IMR-90 (cell line): ENCODE measurements at regions not wholly inside any gene's neighbourhood (a gene's known extent, or its start where the extent isn't known, plus 50 kb on each side); places are given as distances from the start of the nearest gene placed in this dataset.

Source experiments
- ATAC-seq: fragments of 200-7000 bp; cut with Tn5 transposase; 2 replicates; pipeline ENCODE4 v1.9.1; 2020; ENCODE audit warnings: low read depth, mild to moderate bottlenecking, moderate library complexity
- BruUV-seq: library from RNA; stranded (reverse); fragments of 400-500 nt; replicated peaks from 2 replicates; lab custom pipeline; 2021; lab: Mats Ljungman, UMichigan
- CTCF ChIA-PET: fragments of 300-600 bp; formaldehyde crosslinking; extraction: SDS; loops from one replicate; lab custom pipeline; 2021; ENCODE audit warnings: antibody characterized with exemption; lab: Yijun Ruan, JAX
- POLR2A ChIA-PET: fragments of 300-600 bp; sonication (Branson Sonifier 250); formaldehyde crosslinking; loops from one replicate; lab custom pipeline; 2022; ENCODE audit warnings: antibody characterized with exemption; ENCODE audit not compliant: unreplicated experiment; lab: Charles Lee
- DNase-seq: peaks from one replicate; pipeline ENCODE4 v3.0.0; 2013
- H2AFZ ChIP-seq: replicated peaks from 2 replicates; pipeline ENCODE3; 2013; ENCODE audit warnings: low read length, mild to moderate bottlenecking; ENCODE audit not compliant: poor library complexity
- H2AK5ac ChIP-seq: 2 replicates; pipeline ENCODE4 v1.6.1; 2013; ENCODE audit warnings: low read depth, low read length, inconsistent platforms
- H2AK9ac ChIP-seq: replicated peaks from 2 replicates; pipeline ENCODE3; 2013; ENCODE audit warnings: mild to moderate bottlenecking, low read depth, low read length, moderate library complexity; ENCODE audit not compliant: poor library complexity
- H2BK120ac ChIP-seq: 2 replicates; pipeline ENCODE4 v1.6.1; 2013; ENCODE audit warnings: low read depth, low read length, inconsistent platforms
- H2BK15ac ChIP-seq: 3 replicates; pipeline ENCODE4 v1.6.1; 2013; ENCODE audit warnings: low read depth, low read length, inconsistent platforms
- H2BK20ac ChIP-seq: 2 replicates; pipeline ENCODE4 v1.6.1; 2013; ENCODE audit warnings: low read depth, mild to moderate bottlenecking, inconsistent platforms, low read length, moderate library complexity
- H2BK5ac ChIP-seq: 2 replicates; pipeline ENCODE4 v1.6.1; 2013; ENCODE audit warnings: mild to moderate bottlenecking, low read depth, low read length, inconsistent platforms; ENCODE audit not compliant: poor library complexity, severe bottlenecking
- H3K14ac ChIP-seq: replicated peaks from 2 replicates; pipeline ENCODE4 v1.6.1; 2013; ENCODE audit warnings: low read depth, low read length, inconsistent platforms
- H3K18ac ChIP-seq: 2 replicates; pipeline ENCODE4 v1.6.1; 2013; ENCODE audit warnings: low read depth, low read length, control low read depth
- H3K23ac ChIP-seq: 2 replicates; pipeline ENCODE4 v1.6.1; 2013; ENCODE audit warnings: low read depth, low read length, inconsistent platforms
- H3K27ac ChIP-seq: 2 replicates; pipeline ENCODE4 v1.5.1; 2013; ENCODE audit warnings: mild to moderate bottlenecking, control low read depth, low read length; ENCODE audit not compliant: insufficient read depth
- H3K27me3 ChIP-seq: 2 replicates; pipeline ENCODE4 v1.6.1; 2013; ENCODE audit warnings: low read length; ENCODE audit not compliant: control insufficient read depth, insufficient read depth
- H3K36me3 ChIP-seq: 2 replicates; pipeline ENCODE4 v1.6.1; 2013; ENCODE audit warnings: low read length, mixed read lengths; ENCODE audit not compliant: control insufficient read depth, insufficient read depth
- H3K4ac ChIP-seq: 2 replicates; pipeline ENCODE4 v1.6.1; 2013; ENCODE audit warnings: low read depth, low read length, inconsistent platforms
- H3K4me1 ChIP-seq: 2 replicates; pipeline ENCODE4 v1.6.1; 2013; ENCODE audit warnings: low read length, mixed read lengths; ENCODE audit not compliant: control insufficient read depth, insufficient read depth
- H3K4me2 ChIP-seq: 2 replicates; pipeline ENCODE4 v1.6.1; 2013; ENCODE audit warnings: low read depth, mild to moderate bottlenecking, control low read depth, low read length, moderate library complexity
- H3K4me3 ChIP-seq: 2 replicates; pipeline ENCODE4 v1.5.1; 2013; ENCODE audit warnings: low read depth, mild to moderate bottlenecking, control low read depth, low read length, moderate library complexity; ENCODE audit not compliant: insufficient read depth
- H3K56ac ChIP-seq: 2 replicates; pipeline ENCODE4 v1.6.1; 2013; ENCODE audit warnings: low read length, inconsistent platforms; ENCODE audit not compliant: insufficient read depth; ENCODE audit errors: extremely low read depth
- H3K79me1 ChIP-seq, 2 experiments: 2 replicates each; pipeline ENCODE4 v1.6.1; 2013; ENCODE audit warnings: low read length in 2 of 2, inconsistent platforms in 1 of 2, low read depth in 1 of 2
- H3K9ac ChIP-seq: 2 replicates; pipeline ENCODE4 v1.6.1; 2013; ENCODE audit warnings: low read depth, low read length, control low read depth
- H3K9me1 ChIP-seq: 2 replicates; pipeline ENCODE4 v1.6.1; 2013; ENCODE audit warnings: low read length, inconsistent platforms; ENCODE audit not compliant: insufficient read depth
- H3K9me3 ChIP-seq: 2 replicates; pipeline ENCODE4 v1.6.1; 2013; ENCODE audit warnings: low read length; ENCODE audit not compliant: control insufficient read depth, insufficient read depth
- H4K20me1 ChIP-seq: 2 replicates; pipeline ENCODE4 v1.6.1; 2013; ENCODE audit warnings: low read length, inconsistent platforms; ENCODE audit not compliant: insufficient read depth
- H4K5ac ChIP-seq: 2 replicates; pipeline ENCODE4 v1.6.1; 2013; ENCODE audit warnings: mild to moderate bottlenecking, low read depth, low read length, control low read depth
- H4K8ac ChIP-seq, 2 experiments: 2 replicates each; pipeline ENCODE4 v1.6.1; 2013; ENCODE audit warnings: low read depth in 2 of 2, low read length in 2 of 2, control low read depth in 1 of 2, inconsistent platforms in 1 of 2
- H4K91ac ChIP-seq: 2 replicates; pipeline ENCODE4 v1.6.1; 2013; ENCODE audit warnings: low read depth, low read length, inconsistent platforms; ENCODE audit not compliant: insufficient read depth
- BHLHE40 ChIP-seq: fragments of 150-350 bp; IDR thresholded peaks from 2 replicates; pipeline ENCODE4 v1.6.1; 2016; ENCODE audit warnings: mild to moderate bottlenecking, low read depth, low read length
- CEBPB ChIP-seq: IDR thresholded peaks from 2 replicates; pipeline ENCODE4 v1.6.1; 2012; ENCODE audit warnings: low read depth, low read length, improper control_type of control experiment
- CHD1 ChIP-seq: IDR thresholded peaks from 2 replicates; pipeline ENCODE4 v1.6.1; 2012; ENCODE audit warnings: low read depth, low read length, improper control_type of control experiment
- CTCF ChIP-seq: conservative IDR thresholded peaks from 2 replicates; pipeline ENCODE4 v1.5.1; 2012; ENCODE audit warnings: mild to moderate bottlenecking, low read depth, low read length, improper control_type of control experiment
- FOS ChIP-seq: fragments of 150-350 bp; IDR thresholded peaks from 2 replicates; pipeline ENCODE4 v1.6.1; 2016; ENCODE audit warnings: low read depth, low read length
- MAFK ChIP-seq: IDR thresholded peaks from 2 replicates; pipeline ENCODE4 v1.6.1; 2012; ENCODE audit warnings: low read depth, low read length, improper control_type of control experiment
- MAZ ChIP-seq: IDR thresholded peaks from 2 replicates; pipeline ENCODE4 v1.6.1; 2012; ENCODE audit warnings: low read depth, mild to moderate bottlenecking, low read length, improper control_type of control experiment, moderate library complexity, borderline replicate concordance
- MXI1 ChIP-seq: IDR thresholded peaks from 2 replicates; pipeline ENCODE4 v1.6.1; 2012; ENCODE audit warnings: low read depth, mild to moderate bottlenecking, low read length, moderate library complexity, borderline replicate concordance
- NFE2L2 ChIP-seq: fragments of 150-350 bp; IDR thresholded peaks from 2 replicates; pipeline ENCODE4 v1.6.1; 2016; ENCODE audit warnings: low read depth, mild to moderate bottlenecking, low read length
- POLR2A ChIP-seq: IDR thresholded peaks from 2 replicates; pipeline ENCODE4 v1.6.1; 2012; ENCODE audit warnings: mild to moderate bottlenecking, low read depth, low read length
- RAD21 ChIP-seq: IDR thresholded peaks from 2 replicates; pipeline ENCODE4 v1.6.1; 2012; ENCODE audit warnings: low read length, improper control_type of control experiment
- RCOR1 ChIP-seq: IDR thresholded peaks from 2 replicates; pipeline ENCODE4 v1.6.1; 2012; ENCODE audit warnings: mild to moderate bottlenecking, low read length, improper control_type of control experiment; ENCODE audit not compliant: insufficient replicate concordance
- RFX5 ChIP-seq: IDR thresholded peaks from 2 replicates; pipeline ENCODE4 v1.8.0; 2012; ENCODE audit warnings: low read depth, mild to moderate bottlenecking, low read length, moderate library complexity
- SMC3 ChIP-seq: fragments of 150-350 bp; IDR thresholded peaks from 2 replicates; pipeline ENCODE4 v1.6.1; 2016; ENCODE audit warnings: low read depth, mild to moderate bottlenecking, antibody characterized with exemption, low read length, moderate library complexity
- WGBS, 2 experiments: methylation state at CpG; one replicate each; pipeline versions ENCODE4 v1.1.5 to v1.1.7; 2013; ENCODE audit warnings: missing lambda C conversion rate in 2 of 2; ENCODE audit not compliant: insufficient read length in 1 of 2; ENCODE audit errors: extremely low coverage in 2 of 2; 5-methylcytosine and 5-hydroxymethylcytosine counted together
- dilution Hi-C: fragments of 300-500 bp; cut with HindIII; formaldehyde crosslinking; loops from one replicate; pipeline ENCODE4 v1.14.3; 2018; ENCODE audit warnings: low sequenced_read_pairs; ENCODE audit not compliant: unreplicated experiment
- in situ Hi-C: fragments of 300-500 bp; cut with MboI; formaldehyde crosslinking; loops from 3 replicates; pipeline ENCODE4 v1.14.3; 2019; ENCODE audit warnings: low sequenced_read_pairs, inconsistent platforms, mixed read lengths
- intact Hi-C: fragments of 100-400 bp; cut with micrococcal nuclease; formaldehyde crosslinking; loops from 2 replicates; pipeline ENCODE4 v1.10.0; 2022
- TF ChIP-seq, protein P1 (sequence below): fragments of 150-350 bp; IDR thresholded peaks from 2 replicates; pipeline ENCODE4 v1.6.1; 2017; ENCODE audit warnings: mild to moderate bottlenecking, antibody characterized with exemption, low read length, low read depth
- TF ChIP-seq, protein P2 (sequence below): fragments of 150-350 bp; IDR thresholded peaks from 2 replicates; pipeline ENCODE4 v1.6.1; 2016; ENCODE audit warnings: low read depth, mild to moderate bottlenecking, low read length, moderate library complexity, borderline replicate concordance

DNA sequence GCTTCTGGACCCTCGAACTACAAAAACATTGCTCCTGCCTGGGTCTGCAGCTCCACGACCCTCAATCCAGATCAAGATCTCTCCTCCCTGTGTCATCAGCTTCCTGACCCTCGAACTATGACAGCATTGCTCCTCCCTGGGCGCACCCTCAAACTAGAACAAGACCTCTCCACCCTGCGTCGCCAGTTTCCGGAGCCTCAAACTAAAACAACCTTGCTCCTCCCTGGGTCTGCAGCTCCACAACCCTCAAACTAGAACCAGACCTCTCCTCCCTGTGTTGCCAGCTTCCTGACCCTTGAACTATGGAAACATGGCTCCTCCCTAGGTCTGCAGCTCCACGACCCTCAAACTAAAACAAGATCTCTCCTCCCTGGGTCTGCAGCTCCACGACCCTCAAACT, 339.7 kb upstream of the SULF2 start:
- ATAC-seq (no peak), DNase-seq (no peak)
- Histone ChIP-seq H3K4ac (no peak overlapping the region), H3K27ac (no peak overlapping the region), H2BK120ac (no peak overlapping the region), H2BK20ac (no peak overlapping the region), H3K36me3 (no peaks in the 10 kb centered on the region), H3K4me2 (no peak overlapping the region), H3K56ac (no peak overlapping the region), H2AFZ (no peak overlapping the region), H2AK9ac (no peak overlapping the region), H3K9me1 (no peaks in the 10 kb centered on the region), H3K4me1 (no peaks in the 10 kb centered on the region), H3K27me3 (peaks cover 3% of the 10 kb centered on the region; the same call in 1 of the 2 replicates), H2BK15ac (no peak overlapping the region), H2AK5ac (no peak overlapping the region), H3K79me1 (no peaks in the 10 kb centered on the region), H3K9ac (no peak overlapping the region), H3K14ac (no peak overlapping the region), H4K8ac (no peak overlapping the region), H4K5ac (no peak overlapping the region), H2BK5ac (no peak overlapping the region), H3K9me3 (peaks cover 4% of the 10 kb centered on the region; the same call in 1 of the 2 replicates), H3K4me3 (no peak overlapping the region), H4K91ac (no peak overlapping the region), H3K23ac (no peak overlapping the region), H4K20me1 (no peaks in the 10 kb centered on the region), H3K18ac (no peak overlapping the region)
- POLR2A ChIA-PET = no interaction called here
- TF ChIP-seq, protein P1, sequence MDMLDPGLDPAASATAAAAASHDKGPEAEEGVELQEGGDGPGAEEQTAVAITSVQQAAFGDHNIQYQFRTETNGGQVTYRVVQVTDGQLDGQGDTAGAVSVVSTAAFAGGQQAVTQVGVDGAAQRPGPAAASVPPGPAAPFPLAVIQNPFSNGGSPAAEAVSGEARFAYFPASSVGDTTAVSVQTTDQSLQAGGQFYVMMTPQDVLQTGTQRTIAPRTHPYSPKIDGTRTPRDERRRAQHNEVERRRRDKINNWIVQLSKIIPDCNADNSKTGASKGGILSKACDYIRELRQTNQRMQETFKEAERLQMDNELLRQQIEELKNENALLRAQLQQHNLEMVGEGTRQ = no peak
- TF ChIP-seq, protein P2, sequence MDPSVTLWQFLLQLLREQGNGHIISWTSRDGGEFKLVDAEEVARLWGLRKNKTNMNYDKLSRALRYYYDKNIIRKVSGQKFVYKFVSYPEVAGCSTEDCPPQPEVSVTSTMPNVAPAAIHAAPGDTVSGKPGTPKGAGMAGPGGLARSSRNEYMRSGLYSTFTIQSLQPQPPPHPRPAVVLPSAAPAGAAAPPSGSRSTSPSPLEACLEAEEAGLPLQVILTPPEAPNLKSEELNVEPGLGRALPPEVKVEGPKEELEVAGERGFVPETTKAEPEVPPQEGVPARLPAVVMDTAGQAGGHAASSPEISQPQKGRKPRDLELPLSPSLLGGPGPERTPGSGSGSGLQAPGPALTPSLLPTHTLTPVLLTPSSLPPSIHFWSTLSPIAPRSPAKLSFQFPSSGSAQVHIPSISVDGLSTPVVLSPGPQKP = no peak
- TF ChIP-seq SMC3 = no peak
- TF ChIP-seq FOS = no peak
- TF ChIP-seq MXI1 = no peak
- no peak for TF ChIP-seq NFE2L2
- TF ChIP-seq CTCF = no peak
- TF ChIP-seq CHD1 = no peak
- TF ChIP-seq RFX5 = no peak
- TF ChIP-seq RAD21 = no peak
- no peak for TF ChIP-seq CEBPB
- TF ChIP-seq RCOR1 = no peak
- no peak for TF ChIP-seq POLR2A
- no peak for TF ChIP-seq MAZ
- no peak for TF ChIP-seq MAFK
- no peak for TF ChIP-seq BHLHE40
- intact Hi-C loops = no loop called here
- 48% methylated on average over 5 of the region's 9 CpGs; no CpG with 5 or more reads in 1 of the 2 experiments for WGBS, 2 experiments
- BruUV-seq = no TSS peak
- CTCF ChIA-PET = no interaction called here
- dilution Hi-C loops = no loop called here
- in situ Hi-C loops = loop anchor here (25.0 kb wide), 1 partner anchor 113 kb away; no protein-coding TSS in a partner anchor
